CD4-positive, alpha-beta T cell treated with Interleukin-10 for 1 hour (primary cell): ENCODE measurements at regions not wholly inside any gene's neighbourhood (a gene's known extent, or its start where the extent isn't known, plus 50 kb on each side); places are given as distances from the start of the nearest gene placed in this dataset.

Source experiments
- DNase-seq: peaks from one replicate; pipeline ENCODE4 v3.0.0-alpha.2; 2020

- DNase-seq, result no peak
Measured at GRCh38 chr2:224325941-224326340, 76.0 kb downstream of the FAM124B start.

GRCh38 chr2:224324604-224325003, 77.3 kb downstream of the FAM124B start:
- no peak for DNase-seq

DNA sequence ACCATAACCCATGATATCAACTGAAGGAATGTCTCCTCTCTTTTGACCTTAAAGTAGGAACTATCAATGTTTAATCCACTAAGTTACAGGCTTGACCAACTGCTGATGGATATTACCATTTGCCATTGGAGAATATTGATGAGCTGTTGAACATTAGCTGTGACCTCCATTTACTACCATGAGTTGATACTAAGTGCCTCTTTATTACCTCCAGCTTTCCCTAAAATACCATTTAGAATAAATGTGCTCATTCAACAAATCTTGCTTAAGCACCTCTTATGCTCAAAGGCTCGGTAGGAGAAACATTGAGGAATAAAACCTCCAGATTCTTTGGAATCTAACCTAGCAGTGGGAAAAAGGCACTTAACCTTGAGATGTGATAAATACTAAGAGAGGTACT, 81.2 kb downstream of the FAM124B start:
- no peak for DNase-seq

GRCh38 chr2:224319750-224320149, 82.2 kb downstream of the FAM124B start:
- no peak for DNase-seq

- DNase-seq, result no peak
Measured at GRCh38 chr2:224312741-224313140, 89.2 kb downstream of the FAM124B start.

DNA sequence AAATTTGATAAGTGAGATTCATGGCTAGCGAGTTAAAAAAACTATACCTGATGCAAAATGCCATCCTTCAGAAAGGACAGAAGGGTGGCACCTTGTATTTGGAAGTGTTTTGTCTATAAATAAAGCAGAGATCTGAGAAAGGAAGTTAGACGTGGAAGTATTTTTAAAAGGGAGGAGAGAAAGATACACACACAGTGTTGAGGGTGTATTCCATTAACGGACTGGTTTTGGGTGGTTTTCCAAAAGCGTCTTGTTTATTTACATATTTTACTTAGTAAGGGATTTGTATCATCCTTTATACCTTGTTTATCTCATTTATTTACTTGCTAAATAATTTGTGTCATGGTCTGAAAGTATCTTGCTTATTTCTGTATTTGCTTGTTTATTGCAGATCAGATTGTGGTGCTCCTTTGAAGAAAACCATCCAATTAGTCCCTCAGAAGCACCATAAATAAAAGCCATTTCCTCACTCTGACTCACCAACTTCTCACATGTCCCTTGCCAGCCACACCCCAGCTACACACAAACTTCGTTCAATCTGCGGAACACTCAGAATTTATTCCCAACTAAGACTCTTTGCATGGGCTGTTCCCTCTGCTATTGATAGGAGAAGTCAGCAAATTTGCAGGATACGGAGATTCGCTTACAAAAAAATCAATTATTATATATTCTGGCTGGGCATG, 90.8 kb downstream of the FAM124B start:
- no peak for DNase-seq

GRCh38 chr2:224309176-224309575, 92.7 kb downstream of the FAM124B start:
- DNase-seq, result no peak

DNA sequence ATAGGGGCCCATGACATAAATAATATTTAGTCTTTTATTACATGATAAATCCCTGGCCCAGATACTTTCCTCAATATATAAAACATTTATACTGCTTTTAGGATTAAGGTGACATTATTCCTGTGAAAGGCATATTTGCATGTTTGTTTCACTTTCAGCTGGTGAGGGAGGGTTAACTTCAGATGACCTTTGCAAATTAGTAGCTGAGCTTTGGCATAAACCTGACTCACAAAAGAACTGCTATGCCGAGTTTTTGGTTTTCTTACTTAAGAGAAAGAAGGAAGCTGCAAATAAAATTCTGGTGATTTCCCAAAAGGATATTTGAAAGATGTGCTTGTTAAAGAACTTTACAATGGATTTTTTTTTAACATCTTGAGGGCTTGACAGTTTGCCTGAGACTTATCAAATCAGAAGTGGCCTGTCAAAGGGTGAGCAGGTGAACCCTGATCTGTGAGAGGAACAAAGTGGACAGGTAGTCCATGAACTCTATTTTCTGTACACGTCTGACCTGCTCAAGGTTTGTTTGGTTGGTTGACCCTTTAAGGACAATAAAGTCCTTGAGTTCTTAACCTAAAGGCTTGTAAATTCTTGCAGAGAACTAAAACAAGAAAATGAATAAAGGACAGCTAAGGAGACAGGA, 93.5 kb downstream of the FAM124B start:
- no peak for DNase-seq

DNA sequence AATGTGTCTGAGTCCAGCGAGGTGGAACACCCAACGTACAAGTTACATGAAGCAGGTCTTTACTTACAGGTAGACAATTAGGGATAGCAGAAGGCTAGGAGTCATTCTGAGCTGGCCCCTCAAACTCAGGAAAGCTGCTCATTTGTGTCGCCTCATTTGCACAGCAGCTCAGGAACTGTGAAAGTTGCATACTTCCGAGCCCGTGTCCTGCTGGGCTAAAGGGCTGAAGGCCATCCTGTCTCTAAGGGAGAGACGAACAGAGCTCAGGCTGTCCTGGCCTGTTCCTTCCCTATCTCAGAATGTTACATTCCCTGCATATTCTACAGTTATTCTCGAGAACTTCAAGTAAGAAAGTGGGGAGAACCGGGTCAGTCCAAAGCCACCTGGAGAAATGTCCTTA, 99.0 kb downstream of the FAM124B start:
- no peak for DNase-seq

DNA sequence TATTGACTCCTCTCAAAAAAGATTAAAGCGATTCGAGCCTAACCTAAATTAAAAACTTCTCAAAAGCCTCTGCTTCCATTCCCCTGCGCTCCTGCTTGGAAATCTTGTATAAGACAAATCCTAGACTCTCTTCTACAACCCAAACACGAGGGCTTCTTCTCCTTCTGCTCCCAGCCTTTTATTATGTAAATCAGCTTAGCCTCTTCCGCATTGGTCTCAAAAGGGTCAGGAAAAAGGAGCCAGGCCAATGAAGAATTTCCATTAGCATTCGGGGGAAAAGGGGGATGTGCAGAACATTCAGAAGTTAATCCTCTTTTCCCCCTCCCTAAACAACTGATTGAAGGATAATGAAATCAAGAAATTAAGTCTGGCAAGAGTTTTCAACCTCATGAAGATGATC, 107.9 kb downstream of the FAM124B start:
- no peak for DNase-seq

GRCh38 chr2:224287531-224287930, 114.4 kb downstream of the FAM124B start:
- no peak for DNase-seq

GRCh38 chr2:224286923-224287322, 115.0 kb downstream of the FAM124B start:
- DNase-seq, result no peak

DNA sequence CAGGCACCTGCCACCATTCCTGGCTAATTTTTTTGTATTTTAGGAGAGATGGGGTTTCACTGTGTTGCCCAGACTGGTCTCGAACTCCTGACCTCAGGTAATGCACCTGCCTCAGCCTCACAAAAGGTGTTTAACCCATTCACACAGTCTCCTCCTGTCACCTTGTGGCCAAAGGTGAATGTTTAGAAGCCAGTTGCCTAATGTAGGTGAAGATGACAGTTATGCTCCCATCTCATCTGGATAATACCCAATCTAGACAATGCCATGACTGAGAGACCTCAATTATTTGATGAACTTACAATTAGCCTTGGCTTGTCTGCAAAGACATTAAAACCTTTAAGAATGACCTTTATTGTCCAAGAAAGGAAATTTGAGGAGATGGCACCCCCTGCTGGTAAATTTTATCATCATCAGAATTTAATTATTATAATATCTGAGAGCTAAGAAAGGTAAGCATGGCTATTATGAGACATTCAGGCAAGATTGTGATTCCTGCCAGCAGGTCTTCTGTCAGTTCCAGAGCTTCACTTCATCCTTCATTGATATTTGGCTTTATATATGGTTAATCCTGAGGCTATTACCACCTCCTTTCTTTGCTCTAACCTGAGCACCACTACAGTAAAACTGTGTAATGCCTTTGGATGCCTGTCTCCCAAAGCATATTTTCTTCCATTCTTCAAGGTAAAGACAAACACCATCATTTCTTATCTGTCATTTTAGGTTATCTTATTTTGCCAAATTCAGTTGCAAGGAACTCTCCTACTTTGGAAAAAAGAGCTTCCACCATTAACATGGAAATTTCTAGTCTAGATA, 117.6 kb downstream of the FAM124B start:
- peak; percentile 50 for DNase-seq

GRCh38 chr2:224283466-224283965, 118.4 kb downstream of the FAM124B start:
- DNase-seq, result no peak

GRCh38 chr2:224281374-224281773, 120.5 kb downstream of the FAM124B start:
- DNase-seq, result no peak

DNA sequence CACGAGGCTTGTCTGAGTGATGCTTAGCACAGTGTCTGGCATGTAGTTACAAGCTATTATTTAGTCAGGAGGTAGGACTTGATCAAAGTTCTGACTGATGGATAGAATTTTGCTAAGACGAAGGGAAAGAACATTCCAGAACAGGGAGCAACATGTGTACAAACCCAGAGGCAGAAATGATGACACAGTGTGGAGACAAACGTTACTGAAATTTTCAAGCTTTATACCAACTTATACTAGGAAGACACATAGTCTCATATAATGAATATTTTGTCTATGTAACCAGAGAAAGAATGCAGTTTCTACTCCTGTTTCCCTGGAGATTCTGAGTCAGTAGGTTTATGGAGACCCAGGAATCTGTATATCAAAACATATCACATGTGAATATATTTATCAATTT, 123.4 kb downstream of the FAM124B start:
- no peak for DNase-seq

- no peak for DNase-seq
Measured at GRCh38 chr2:224276251-224276650, 125.7 kb downstream of the FAM124B start.

- DNase-seq, result no peak
Measured at GRCh38 chr2:224272237-224272910, 129.5 kb downstream of the FAM124B start.

DNA sequence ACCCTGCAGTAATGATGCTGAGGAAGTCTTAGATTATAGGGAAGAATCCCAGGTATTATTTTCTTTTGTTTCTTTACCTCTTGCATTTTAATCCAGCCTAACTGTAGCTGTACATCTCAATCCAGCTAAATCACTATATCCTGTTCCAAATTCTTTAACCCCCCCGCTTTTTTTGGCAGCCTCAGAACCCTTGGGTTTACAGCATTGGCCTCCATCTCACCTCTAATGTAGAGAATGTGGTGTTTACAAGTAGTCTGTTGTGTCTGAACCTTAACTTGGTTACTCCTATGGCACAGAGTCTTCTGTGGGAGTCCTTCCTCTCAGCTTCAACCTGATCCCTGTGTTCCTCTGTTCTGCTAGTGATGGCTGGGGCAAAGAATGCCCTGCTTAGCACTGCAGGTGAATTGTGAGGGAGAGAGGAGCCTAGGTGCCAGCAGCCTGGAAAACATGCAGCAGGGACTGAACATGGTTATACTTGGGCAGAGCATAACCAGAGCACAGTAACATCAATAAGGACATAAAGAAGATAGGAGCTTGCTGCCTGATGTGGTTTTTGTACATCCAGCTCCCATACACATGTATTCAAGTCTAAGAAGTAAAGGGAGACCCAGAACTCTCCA, 130.2 kb downstream of the FAM124B start:
- no peak for DNase-seq

DNA sequence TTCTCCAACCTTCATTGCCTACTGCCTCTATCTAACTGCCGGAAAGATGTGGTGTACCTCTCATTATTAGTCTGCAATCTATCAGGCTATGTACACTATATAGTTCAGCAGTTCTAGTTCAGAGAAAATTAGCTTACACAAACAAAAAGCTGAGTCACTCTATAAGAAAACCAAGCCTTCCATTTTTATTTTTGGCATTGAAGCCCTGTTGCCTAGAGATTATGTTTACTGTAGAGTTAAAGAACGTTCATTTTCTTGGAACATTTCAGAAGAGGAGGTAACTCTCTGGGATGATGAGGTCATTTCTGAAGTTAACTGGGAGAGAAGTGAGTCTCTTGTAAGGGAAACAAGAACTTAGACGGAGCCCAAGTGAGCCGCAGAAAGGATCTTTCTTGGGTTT, 133.5 kb downstream of the FAM124B start:
- no peak for DNase-seq

GRCh38 chr2:224264259-224264658, 137.6 kb downstream of the FAM124B start:
- DNase-seq, result no peak

DNA sequence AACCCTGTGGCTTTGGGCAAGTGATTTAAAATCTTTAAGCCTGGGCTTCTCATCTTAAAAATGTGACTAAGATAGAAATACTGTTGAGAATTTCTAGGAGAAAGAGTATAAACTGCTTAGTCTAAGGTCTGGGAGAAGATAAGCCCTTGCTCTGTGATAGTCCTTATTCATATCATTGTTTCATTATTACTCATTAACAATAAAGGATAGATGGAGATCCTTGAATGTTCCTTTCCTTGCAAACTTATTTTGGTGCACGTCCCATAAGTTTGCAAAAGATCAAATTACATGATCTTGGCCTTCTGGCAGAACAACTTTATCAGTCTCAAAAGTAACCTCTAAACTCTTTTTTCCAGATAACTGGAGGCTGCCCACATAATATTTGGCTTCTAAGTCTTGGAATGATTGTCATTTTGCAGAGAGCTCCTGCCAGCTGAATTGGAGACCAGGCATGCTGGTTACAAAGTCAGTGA, 138.3 kb downstream of the FAM124B start:
- DNase-seq, result no peak

DNA sequence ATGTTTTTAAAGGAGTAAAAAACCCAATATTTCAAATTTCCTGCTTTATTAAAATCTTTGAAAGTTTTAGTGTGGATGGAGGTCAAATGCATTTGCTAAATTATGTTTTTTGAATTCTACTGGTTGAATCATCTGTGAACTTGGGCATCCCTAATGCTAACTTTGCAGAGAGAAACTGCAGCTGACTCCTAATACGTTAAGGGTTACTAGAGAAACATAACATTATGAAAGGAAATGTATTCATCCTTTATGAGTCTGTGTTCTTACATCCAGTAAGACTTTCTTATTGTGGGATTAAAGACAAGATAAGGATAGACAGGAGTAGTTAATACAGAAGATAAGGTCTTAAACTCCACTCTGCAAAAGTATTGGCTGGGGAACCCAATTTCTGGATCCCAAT, 140.6 kb downstream of the FAM124B start:
- DNase-seq, result no peak
